ENCODE measurements at regions not wholly inside any gene's neighbourhood (a gene's known extent, or its start where the extent isn't known, plus 50 kb on each side); places are given as distances from the start of the nearest gene placed in this dataset.

DNA sequence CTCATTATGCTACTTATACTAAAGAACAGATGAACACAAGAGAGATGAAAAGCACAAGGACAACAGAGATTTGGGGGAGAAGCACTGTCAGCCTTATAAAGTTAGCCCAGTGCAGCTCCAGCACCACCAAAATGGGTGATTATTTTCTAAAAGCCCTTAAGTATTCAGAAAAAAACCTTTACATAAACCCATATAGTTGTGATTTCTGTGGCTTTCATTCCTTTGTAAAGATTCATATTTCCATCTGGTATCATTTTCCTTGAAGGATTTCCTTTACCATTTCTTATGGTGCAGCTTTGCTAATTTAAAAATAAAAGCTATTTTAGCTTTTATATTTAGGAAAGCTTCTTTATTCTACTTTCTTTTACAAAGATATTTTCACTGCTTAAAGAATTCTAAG lies 311.0 kb downstream of the TMEM167A start:
- no TSS peak for BruUV-seq (replicated peaks)

DNA sequence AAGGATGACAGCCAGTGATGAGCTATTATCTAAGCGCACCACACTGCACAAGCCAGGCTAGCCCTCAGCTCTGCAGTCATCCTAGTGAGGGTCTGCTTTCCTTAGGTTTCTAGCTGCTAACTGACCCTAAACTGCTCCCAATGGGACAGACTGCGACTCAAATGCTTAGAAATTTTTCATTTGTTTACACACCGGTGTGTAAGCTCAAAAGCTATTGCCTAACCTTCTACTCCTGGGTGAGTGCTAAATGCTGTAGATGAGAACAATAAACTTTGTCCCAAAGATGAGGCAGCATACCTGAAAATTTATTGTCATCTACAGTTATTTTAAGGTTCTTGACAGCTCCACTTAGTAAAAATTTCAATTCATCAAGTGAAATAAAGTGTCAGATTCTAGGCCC lies 311.4 kb downstream of the TMEM167A start:
- DNase-seq (ENCODE audit: low spot score), result no peak
- CTCF ChIA-PET (ENCODE audit: unreplicated experiment), result no interaction called here
- H3K9me3 ChIP-seq (ENCODE audit: low read length), result no peaks in the 10 kb centered on the region
- H3K4me1 ChIP-seq (ENCODE audit: insufficient read depth, low read length, poor library complexity, severe bottlenecking), result no peaks in the 10 kb centered on the region
- H4K20me1 ChIP-seq (ENCODE audit: insufficient read depth, low read length), result no peaks in the 10 kb centered on the region
- no peak overlapping the region for H3K4me3 ChIP-seq (ENCODE audit: low read depth, low read length, poor library complexity, severe bottlenecking)
- H2AFZ ChIP-seq (ENCODE audit: low read length), result no peak overlapping the region
- H3K79me2 ChIP-seq (ENCODE audit: insufficient read depth, low read depth, low read length), result no peaks in the 10 kb centered on the region
- BruUV-seq (replicated peaks), result no TSS peak
- no peaks in the 10 kb centered on the region for H3K9me2 ChIP-seq (ENCODE audit: insufficient read depth, low read length)
- intact Hi-C loops (cut with micrococcal nuclease; ENCODE audit: unreplicated experiment), result no loop called here
- POLR2A ChIA-PET, result interaction anchor here (1.0 kb wide), 1 partner anchor 10 kb away, joined by 3 read pairs; no protein-coding TSS in a partner anchor
- H3K27ac ChIP-seq (ENCODE audit: low read depth, low read length, poor library complexity, severe bottlenecking), result no peak overlapping the region
- no peak overlapping the region for H3K4me2 ChIP-seq (ENCODE audit: low read length)
- TF ChIP-seq, protein P1, sequence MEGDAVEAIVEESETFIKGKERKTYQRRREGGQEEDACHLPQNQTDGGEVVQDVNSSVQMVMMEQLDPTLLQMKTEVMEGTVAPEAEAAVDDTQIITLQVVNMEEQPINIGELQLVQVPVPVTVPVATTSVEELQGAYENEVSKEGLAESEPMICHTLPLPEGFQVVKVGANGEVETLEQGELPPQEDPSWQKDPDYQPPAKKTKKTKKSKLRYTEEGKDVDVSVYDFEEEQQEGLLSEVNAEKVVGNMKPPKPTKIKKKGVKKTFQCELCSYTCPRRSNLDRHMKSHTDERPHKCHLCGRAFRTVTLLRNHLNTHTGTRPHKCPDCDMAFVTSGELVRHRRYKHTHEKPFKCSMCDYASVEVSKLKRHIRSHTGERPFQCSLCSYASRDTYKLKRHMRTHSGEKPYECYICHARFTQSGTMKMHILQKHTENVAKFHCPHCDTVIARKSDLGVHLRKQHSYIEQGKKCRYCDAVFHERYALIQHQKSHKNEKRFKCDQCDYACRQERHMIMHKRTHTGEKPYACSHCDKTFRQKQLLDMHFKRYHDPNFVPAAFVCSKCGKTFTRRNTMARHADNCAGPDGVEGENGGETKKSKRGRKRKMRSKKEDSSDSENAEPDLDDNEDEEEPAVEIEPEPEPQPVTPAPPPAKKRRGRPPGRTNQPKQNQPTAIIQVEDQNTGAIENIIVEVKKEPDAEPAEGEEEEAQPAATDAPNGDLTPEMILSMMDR (conservative IDR thresholded peaks at IDR 0.05; ENCODE audit: low read length), result no peak
- no peak for TF ChIP-seq EZH2phosphoT487 (IDR thresholded peaks at IDR 0.05; ENCODE audit: borderline replicate concordance, low read depth, low read length)
- H3K36me3 ChIP-seq (ENCODE audit: insufficient read depth, low read length), result no peaks in the 10 kb centered on the region

More for the DNA sequence above, 311.0 kb downstream of the TMEM167A start:
- intact Hi-C loops (cut with micrococcal nuclease; ENCODE audit: unreplicated experiment), result no loop called here
- H4K20me1 ChIP-seq (ENCODE audit: insufficient read depth, low read length), result no peaks in the 10 kb centered on the region
- ChIA-PET POLR2A (no interaction called here), CTCF (ENCODE audit: unreplicated experiment) (no interaction called here)
- no peak overlapping the region for H3K27ac ChIP-seq (ENCODE audit: low read depth, low read length, poor library complexity, severe bottlenecking)
- no peak overlapping the region for H2AFZ ChIP-seq (ENCODE audit: low read length)
- no peaks in the 10 kb centered on the region for H3K4me1 ChIP-seq (ENCODE audit: insufficient read depth, low read length, poor library complexity, severe bottlenecking)
- TF ChIP-seq EZH2phosphoT487 (IDR thresholded peaks at IDR 0.05; ENCODE audit: borderline replicate concordance, low read depth, low read length), result no peak
- TF ChIP-seq, protein P1 (conservative IDR thresholded peaks at IDR 0.05; ENCODE audit: low read length), result no peak
- H3K4me3 ChIP-seq (ENCODE audit: low read depth, low read length, poor library complexity, severe bottlenecking), result no peak overlapping the region
- H3K9me3 ChIP-seq (ENCODE audit: low read length), result no peaks in the 10 kb centered on the region
- H3K4me2 ChIP-seq (ENCODE audit: low read length), result no peak overlapping the region
- DNase-seq (ENCODE audit: low spot score), result no peak
- H3K9me2 ChIP-seq (ENCODE audit: insufficient read depth, low read length), result no peaks in the 10 kb centered on the region
- H3K36me3 ChIP-seq (ENCODE audit: insufficient read depth, low read length), result no peaks in the 10 kb centered on the region
- no peaks in the 10 kb centered on the region for H3K79me2 ChIP-seq (ENCODE audit: insufficient read depth, low read depth, low read length)

DNA sequence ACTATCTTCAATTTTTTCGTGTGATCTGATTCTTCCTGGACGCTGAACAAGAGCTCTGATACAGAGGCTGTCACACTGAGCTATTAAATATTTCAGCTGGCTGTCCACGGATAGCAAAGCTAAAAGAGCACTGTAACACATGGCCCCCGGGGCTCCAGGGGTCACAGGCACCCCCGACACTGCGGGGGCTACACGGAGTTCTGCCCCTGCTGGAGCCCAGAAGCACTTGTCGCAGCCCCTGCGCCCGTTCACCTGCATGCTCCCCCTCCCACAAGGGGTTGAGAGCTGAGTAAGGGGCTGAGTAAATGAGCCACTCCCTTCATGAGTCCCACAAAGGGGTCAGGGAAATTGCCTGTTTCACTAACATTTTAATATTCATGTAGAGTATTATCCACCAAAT lies 316.3 kb downstream of the TMEM167A start:
- intact Hi-C loops (cut with micrococcal nuclease; ENCODE audit: unreplicated experiment), result no loop called here
- BruUV-seq (replicated peaks), result no TSS peak
- DNase-seq (ENCODE audit: low spot score), result no peak
- Histone ChIP-seq H3K9me2 (ENCODE audit: insufficient read depth, low read length) (no peaks in the 10 kb centered on the region; the same call in 1 of the 2 replicates), H3K27ac (ENCODE audit: low read depth, low read length, poor library complexity, severe bottlenecking) (no peak overlapping the region), H3K4me2 (ENCODE audit: low read length) (no peak overlapping the region), H3K4me3 (ENCODE audit: low read depth, low read length, poor library complexity, severe bottlenecking) (no peak overlapping the region), H3K9me3 (ENCODE audit: low read length) (no peaks in the 10 kb centered on the region), H2AFZ (ENCODE audit: low read length) (no peak overlapping the region), H3K4me1 (ENCODE audit: insufficient read depth, low read length, poor library complexity, severe bottlenecking) (no peaks in the 10 kb centered on the region), H3K36me3 (ENCODE audit: insufficient read depth, low read length) (no peaks in the 10 kb centered on the region), H3K79me2 (ENCODE audit: insufficient read depth, low read depth, low read length) (no peaks in the 10 kb centered on the region), H4K20me1 (ENCODE audit: insufficient read depth, low read length) (no peaks in the 10 kb centered on the region)
- no peak for TF ChIP-seq EZH2phosphoT487 (IDR thresholded peaks at IDR 0.05; ENCODE audit: borderline replicate concordance, low read depth, low read length)
- TF ChIP-seq, protein P1 (conservative IDR thresholded peaks at IDR 0.05; ENCODE audit: low read length), result no peak
- ChIA-PET CTCF (ENCODE audit: unreplicated experiment) (interaction anchor here (0.6 kb wide), 1 partner anchor 13 kb away, joined by 3 read pairs; no protein-coding TSS in a partner anchor), POLR2A (no interaction called here)
